Panc1 (cell line): ENCODE measurements at regions not wholly inside any gene's neighbourhood (a gene's known extent, or its start where the extent isn't known, plus 50 kb on each side); places are given as distances from the start of the nearest gene placed in this dataset.

ENCODE experiments used
- CTCF ChIP-seq: fragments of 450-650 bp; IDR thresholded peaks from 2 replicates; pipeline ENCODE4 v1.5.1; 2017; ENCODE audit warnings: mild to moderate bottlenecking
- POLR2AphosphoS5 ChIP-seq: IDR thresholded peaks from 2 replicates; pipeline ENCODE4 v1.6.1; 2012; ENCODE audit warnings: mild to moderate bottlenecking, low read depth, low read length, moderate library complexity

GRCh38 chr6:1253816-1254215 is 58.1 kb upstream of the FOXQ1 start:
- TF ChIP-seq CTCF (no peak), POLR2AphosphoS5 (no peak)
